ENCODE measurements at regions not wholly inside any gene's neighbourhood (a gene's known extent, or its start where the extent isn't known, plus 50 kb on each side); places are given as distances from the start of the nearest gene placed in this dataset.

- TF ChIP-seq ZNF384 (IDR thresholded peaks at IDR 0.05; ENCODE audit: low read depth, low read length) = no peak
- no peak for TF ChIP-seq CREBBP (IDR thresholded peaks at IDR 0.05; ENCODE audit: low read depth, low read length)
- TF ChIP-seq ELF4 (CRISPR knock-in tag; IDR thresholded peaks at IDR 0.05) = no peak
Measured at GRCh38 chr5:87946271-87946670, 322.4 kb downstream of the TMEM161B start (continued).

GRCh38 chr5:87945286-87945650 is 323.4 kb downstream of the TMEM161B start:
- no peaks in the 10 kb centered on the region for H4K20me1 ChIP-seq (replicated peaks; ENCODE audit: control insufficient read depth, insufficient read depth, low read length)
- H3K4me1 ChIP-seq (replicated peaks in 1 of 2; ENCODE audit: control insufficient read depth in 2 of 2, insufficient read depth in 2 of 2, low read length in 2 of 2) = no peaks in the 10 kb centered on the region
- FAIRE-seq = no peak
- in situ Hi-C loops (cut with MboI) = no loop called here
- no peaks in the 10 kb centered on the region for H3K9me1 ChIP-seq (ENCODE audit: control insufficient read depth, insufficient read depth, low read length)
- H3K9me3 ChIP-seq (replicated peaks; ENCODE audit: control insufficient read depth, insufficient read depth, low read depth, low read length) = no peaks in the 10 kb centered on the region
- intact Hi-C loops (cut with micrococcal nuclease) = no loop called here
- no peaks in the 10 kb centered on the region for H3K36me3 ChIP-seq (ENCODE audit: control insufficient read depth, insufficient read depth, low read length)
- no peaks in the 10 kb centered on the region for H3K27me3 ChIP-seq (ENCODE audit: control insufficient read depth in 2 of 2, insufficient read depth in 2 of 2, low read length in 2 of 2)
- no peak for DNase-seq (ENCODE audit: extremely low read depth in 1 of 4, low spot score in 3 of 4)
- 0% methylated on average over 2 of the region's 2 CpGs for WGBS (ENCODE audit: insufficient coverage, low coverage, missing lambda C conversion rate)
- no peak overlapping the region for H3K4me2 ChIP-seq (ENCODE audit: insufficient read depth, low read length)
- H3K9ac ChIP-seq (ENCODE audit: insufficient read depth in 1 of 2, low read depth in 2 of 2, low read length in 2 of 2) = no peak overlapping the region
- no peak for ATAC-seq
- no peak overlapping the region for H3K27ac ChIP-seq (ENCODE audit: extremely low read depth, low read depth, low read length)
- CTCF ChIA-PET (ENCODE audit: low intra/inter-chr PET ratio) = no interaction called here
- H2AFZ ChIP-seq (ENCODE audit: low read depth, low read length) = no peak overlapping the region
- BruUV-seq (replicated peaks) = no TSS peak
- no peaks in the 10 kb centered on the region for H3K79me2 ChIP-seq (ENCODE audit: control insufficient read depth, insufficient read depth, low read length)
- POLR2A ChIA-PET = no interaction called here
- no peak overlapping the region for H3K4me3 ChIP-seq
- TF ChIP-seq ZNF232 (CRISPR knock-in tag; IDR thresholded peaks at IDR 0.05) (no peak), SLC30A9 (CRISPR knock-in tag; IDR thresholded peaks at IDR 0.05) (no peak), TAF15 (IDR thresholded peaks at IDR 0.05; ENCODE audit: low read depth, low read length) (no peak), NCOA4 (IDR thresholded peaks at IDR 0.05; ENCODE audit: partially characterized antibody) (no peak), ZNF212 (CRISPR knock-in tag; IDR thresholded peaks at IDR 0.05) (no peak), YBX1 (IDR thresholded peaks at IDR 0.05) (no peak), TSC22D4 (tag; IDR thresholded peaks at IDR 0.05) (no peak), POLR2AphosphoS5 (IDR thresholded peaks at IDR 0.05; ENCODE audit: control insufficient read depth, insufficient read depth, low read depth, low read length) (no peak), MBD2 (IDR thresholded peaks at IDR 0.05; ENCODE audit: borderline replicate concordance, low read depth) (no peak), HBP1 (CRISPR knock-in tag; IDR thresholded peaks at IDR 0.05) (no peak), SNRNP70 (optimal IDR thresholded peaks at IDR 0.05; ENCODE audit: low read depth, low read length) (no peak), FOXJ2 (tag; IDR thresholded peaks at IDR 0.05) (no peak), CBFB (CRISPR knock-in tag; IDR thresholded peaks at IDR 0.05) (no peak), SRF (CRISPR knock-in tag; IDR thresholded peaks at IDR 0.05) (no peak), NR0B1 (IDR thresholded peaks at IDR 0.05; ENCODE audit: partially characterized antibody) (no peak), PCBP2 (IDR thresholded peaks at IDR 0.05; ENCODE audit: low read depth, low read length, poor library complexity, severe bottlenecking) (no peak), ZFX (CRISPR knock-in tag; IDR thresholded peaks at IDR 0.05) (no peak), STAT5A (IDR thresholded peaks at IDR 0.05; ENCODE audit: borderline replicate concordance, low read length) (no peak)

Data from K562 (cell line).